Fibroblast of lung (primary cell): ENCODE measurements at regions not wholly inside any gene's neighbourhood (a gene's known extent, or its start where the extent isn't known, plus 50 kb on each side); places are given as distances from the start of the nearest gene placed in this dataset.

Experiments used
- DNase-seq, 2 donors: peaks; one replicate each; pipeline versions ENCODE4 v3.0.0 to v3.0.0-alpha.2; 2010; ENCODE audit warnings: low read depth in 2 of 2
- H2AFZ ChIP-seq: 2 replicates; pipeline ENCODE4 v1.5.1; 2012; ENCODE audit warnings: low read length, control low read depth, inconsistent platforms
- H3K27ac ChIP-seq: 2 replicates; pipeline ENCODE4 v1.5.1; 2011; ENCODE audit warnings: low read length, control low read depth; ENCODE audit not compliant: insufficient read depth
- H3K27me3 ChIP-seq: 2 replicates; pipeline ENCODE4 v1.5.1; 2011; ENCODE audit warnings: mild to moderate bottlenecking, low read length; ENCODE audit not compliant: control insufficient read depth, insufficient read depth
- H3K36me3 ChIP-seq: 2 replicates; pipeline ENCODE4 v1.5.1; 2011; ENCODE audit warnings: low read length; ENCODE audit not compliant: control insufficient read depth, insufficient read depth
- H3K4me1 ChIP-seq: 2 replicates; pipeline ENCODE4 v1.5.1; 2011; ENCODE audit warnings: low read length; ENCODE audit not compliant: control insufficient read depth, insufficient read depth; ENCODE audit errors: extremely low read depth
- H3K4me2 ChIP-seq: 2 replicates; pipeline ENCODE4 v1.5.1; 2011; ENCODE audit warnings: low read length, control low read depth; ENCODE audit not compliant: insufficient read depth; ENCODE audit errors: extremely low read depth
- H3K4me3 ChIP-seq, 4 experiments: fragments of 200-600 bp in 1 of 4; sonication (generic) in 1 of 4; replicated peaks in 1 of 4; 2 replicates each; pipeline ENCODE4 v1.5.1; 2011 to 2016; ENCODE audit warnings: low read length in 4 of 4, low read depth in 3 of 4, mild to moderate bottlenecking in 3 of 4, control low read depth in 2 of 4, inconsistent platforms in 1 of 4, mixed read lengths in 1 of 4; ENCODE audit not compliant: insufficient read depth in 1 of 4; ENCODE audit errors: control extremely low read depth in 1 of 4
- H3K79me2 ChIP-seq: 2 replicates; pipeline ENCODE4 v1.5.1; 2012; ENCODE audit warnings: mild to moderate bottlenecking, low read length, inconsistent platforms; ENCODE audit not compliant: control insufficient read depth, insufficient read depth
- H3K9ac ChIP-seq: 2 replicates; pipeline ENCODE4 v1.5.1; 2011; ENCODE audit warnings: mild to moderate bottlenecking, low read length, control low read depth; ENCODE audit not compliant: insufficient read depth
- H3K9me3 ChIP-seq: 2 replicates; pipeline ENCODE4 v1.5.1; 2012; ENCODE audit warnings: low read depth, low read length; ENCODE audit not compliant: control insufficient read depth, insufficient read depth
- H4K20me1 ChIP-seq: 2 replicates; pipeline ENCODE4 v1.5.1; 2011; ENCODE audit warnings: low read length; ENCODE audit not compliant: control insufficient read depth, insufficient read depth; ENCODE audit errors: extremely low read depth
- EZH2 ChIP-seq: IDR thresholded peaks from 2 replicates; pipeline ENCODE4 v1.5.1; 2012; ENCODE audit warnings: low read length, control low read depth, mild to moderate bottlenecking; ENCODE audit errors: missing control alignments
- TF ChIP-seq, protein P1 (sequence below), 2 donors: IDR thresholded peaks in 1 of 2; conservative IDR thresholded peaks in 1 of 2; 1 replicate in 1 of 2; 2 replicates in 1 of 2; pipeline ENCODE4 v1.5.1; 2011 to 2012; ENCODE audit warnings: low read length in 2 of 2, control low read depth in 1 of 2, inconsistent platforms in 1 of 2, low read depth in 1 of 2, mild to moderate bottlenecking in 1 of 2

DNA sequence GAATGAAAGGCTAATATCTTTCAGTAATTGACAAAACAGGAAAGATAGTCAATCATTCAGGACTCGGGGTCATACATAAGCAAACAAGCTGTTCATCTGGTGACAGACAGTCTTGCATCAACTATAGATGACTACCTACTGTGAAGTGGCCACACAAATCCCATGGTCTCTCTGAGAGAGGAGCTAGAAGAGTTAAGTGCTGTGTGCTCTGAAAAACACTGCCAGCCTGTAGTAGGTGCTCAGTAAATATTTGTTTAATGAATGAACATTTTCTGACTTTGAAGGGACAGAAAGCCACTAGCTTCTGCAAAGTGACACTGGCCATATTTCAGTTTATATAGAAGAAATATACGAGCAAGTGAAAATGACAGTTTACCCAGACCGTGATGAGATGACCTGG lies 184.0 kb upstream of the CHAC2 start:
- H4K20me1 ChIP-seq: no peaks in the 10 kb centered on the region

DNA sequence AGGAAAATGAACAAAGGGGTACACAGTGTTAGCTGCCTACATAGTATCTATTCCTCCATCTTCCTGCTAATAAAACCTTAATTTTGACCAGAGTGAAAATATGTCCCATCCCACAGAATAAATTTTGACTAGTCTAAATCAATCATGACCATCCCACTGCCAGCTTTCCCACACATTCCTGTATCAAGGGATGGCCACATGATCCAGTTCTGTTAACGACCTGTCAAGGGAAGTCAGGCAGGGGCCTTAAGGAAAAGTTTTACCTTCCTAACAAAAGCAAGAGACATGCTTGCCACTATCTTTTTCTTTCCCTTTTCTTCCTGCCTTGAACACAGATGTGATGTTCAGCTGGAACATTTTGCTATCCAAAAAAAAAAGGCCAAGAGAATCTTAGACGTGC lies 185.0 kb upstream of the CHAC2 start:
- no peak overlapping the region for H3K27ac ChIP-seq
- no peak overlapping the region for H2AFZ ChIP-seq
- no peaks in the 10 kb centered on the region for H3K4me1 ChIP-seq
- TF ChIP-seq EZH2: no peak
- no peak overlapping the region for H3K4me3 ChIP-seq
- no peaks in the 10 kb centered on the region for H3K36me3 ChIP-seq
- no peaks in the 10 kb centered on the region for H3K27me3 ChIP-seq
- H3K9me3 ChIP-seq: no peaks in the 10 kb centered on the region
- H3K79me2 ChIP-seq: no peaks in the 10 kb centered on the region
- no peak overlapping the region for H3K4me2 ChIP-seq
- no peak for DNase-seq
- no peaks in the 10 kb centered on the region for H4K20me1 ChIP-seq
- H3K9ac ChIP-seq: no peak overlapping the region

More for the DNA sequence above, 184.0 kb upstream of the CHAC2 start:
- no peak overlapping the region for H2AFZ ChIP-seq
- no peak overlapping the region for H3K9ac ChIP-seq
- H3K4me2 ChIP-seq: no peak overlapping the region
- no peak for DNase-seq
- no peaks in the 10 kb centered on the region for H3K27me3 ChIP-seq
- no peaks in the 10 kb centered on the region for H3K4me1 ChIP-seq
- no peak overlapping the region for H3K27ac ChIP-seq
- no peak overlapping the region for H3K4me3 ChIP-seq
- no peaks in the 10 kb centered on the region for H3K79me2 ChIP-seq
- no peaks in the 10 kb centered on the region for H3K36me3 ChIP-seq
- H3K9me3 ChIP-seq: no peaks in the 10 kb centered on the region
- no peak for TF ChIP-seq EZH2

GRCh38 chr2:53576166-53576565 lies 191.4 kb upstream of the CHAC2 start:
- H3K4me3 ChIP-seq: no peak overlapping the region

DNA sequence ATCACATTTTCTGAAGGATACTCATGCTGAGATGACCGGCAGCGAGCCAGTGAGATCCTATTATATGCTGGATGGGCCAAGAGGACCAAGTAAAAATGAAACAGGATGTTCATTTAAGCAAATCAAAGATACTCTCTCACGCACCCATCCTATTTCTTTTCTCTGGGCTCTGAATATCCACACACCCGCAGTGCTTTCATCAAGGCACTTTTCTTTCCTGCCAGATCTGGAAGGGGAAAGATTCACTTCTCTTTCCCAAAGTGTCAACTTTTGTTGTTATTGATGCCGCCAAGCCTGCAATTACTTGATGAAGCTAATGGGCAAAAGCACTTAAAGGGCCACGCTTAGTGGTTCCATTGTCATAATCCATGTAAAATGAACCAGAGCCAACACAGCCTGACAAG lies 191.9 kb upstream of the CHAC2 start:
- Histone ChIP-seq H3K9me3 (no peaks in the 10 kb centered on the region), H3K4me3 (no peak overlapping the region), H3K27me3 (no peaks in the 10 kb centered on the region), H3K4me1 (no peaks in the 10 kb centered on the region), H3K36me3 (no peaks in the 10 kb centered on the region), H3K79me2 (no peaks in the 10 kb centered on the region), H2AFZ (no peak overlapping the region), H3K4me2 (no peak overlapping the region), H3K27ac (no peak overlapping the region), H3K9ac (no peak overlapping the region), H4K20me1 (no peaks in the 10 kb centered on the region)
- DNase-seq: peak in 1 of 2 donors; percentile 12
- no peak for TF ChIP-seq EZH2

More at GRCh38 chr2:53576166-53576565, 191.4 kb upstream of the CHAC2 start:
- TF ChIP-seq, protein P1, sequence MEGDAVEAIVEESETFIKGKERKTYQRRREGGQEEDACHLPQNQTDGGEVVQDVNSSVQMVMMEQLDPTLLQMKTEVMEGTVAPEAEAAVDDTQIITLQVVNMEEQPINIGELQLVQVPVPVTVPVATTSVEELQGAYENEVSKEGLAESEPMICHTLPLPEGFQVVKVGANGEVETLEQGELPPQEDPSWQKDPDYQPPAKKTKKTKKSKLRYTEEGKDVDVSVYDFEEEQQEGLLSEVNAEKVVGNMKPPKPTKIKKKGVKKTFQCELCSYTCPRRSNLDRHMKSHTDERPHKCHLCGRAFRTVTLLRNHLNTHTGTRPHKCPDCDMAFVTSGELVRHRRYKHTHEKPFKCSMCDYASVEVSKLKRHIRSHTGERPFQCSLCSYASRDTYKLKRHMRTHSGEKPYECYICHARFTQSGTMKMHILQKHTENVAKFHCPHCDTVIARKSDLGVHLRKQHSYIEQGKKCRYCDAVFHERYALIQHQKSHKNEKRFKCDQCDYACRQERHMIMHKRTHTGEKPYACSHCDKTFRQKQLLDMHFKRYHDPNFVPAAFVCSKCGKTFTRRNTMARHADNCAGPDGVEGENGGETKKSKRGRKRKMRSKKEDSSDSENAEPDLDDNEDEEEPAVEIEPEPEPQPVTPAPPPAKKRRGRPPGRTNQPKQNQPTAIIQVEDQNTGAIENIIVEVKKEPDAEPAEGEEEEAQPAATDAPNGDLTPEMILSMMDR (conservative IDR thresholded peaks at IDR 0.05 in 1 of 2, IDR thresholded peaks at IDR 0.05 in 1 of 2; ENCODE audit: low read depth in 1 of 2, low read length in 2 of 2): no peak
- TF ChIP-seq EZH2: no peak
- Histone ChIP-seq H3K36me3 (no peaks in the 10 kb centered on the region), H3K4me2 (no peak overlapping the region), H4K20me1 (no peaks in the 10 kb centered on the region), H3K27me3 (no peaks in the 10 kb centered on the region), H3K9ac (no peak overlapping the region), H3K4me1 (no peaks in the 10 kb centered on the region), H3K27ac (no peak overlapping the region), H3K9me3 (no peaks in the 10 kb centered on the region), H3K79me2 (no peaks in the 10 kb centered on the region), H2AFZ (no peak overlapping the region)
- peak in 1 of 2 donors; percentile 69 for DNase-seq
